ENCODE measurements at regions not wholly inside any gene's neighbourhood (a gene's known extent, or its start where the extent isn't known, plus 50 kb on each side); places are given as distances from the start of the nearest gene placed in this dataset.

DNA sequence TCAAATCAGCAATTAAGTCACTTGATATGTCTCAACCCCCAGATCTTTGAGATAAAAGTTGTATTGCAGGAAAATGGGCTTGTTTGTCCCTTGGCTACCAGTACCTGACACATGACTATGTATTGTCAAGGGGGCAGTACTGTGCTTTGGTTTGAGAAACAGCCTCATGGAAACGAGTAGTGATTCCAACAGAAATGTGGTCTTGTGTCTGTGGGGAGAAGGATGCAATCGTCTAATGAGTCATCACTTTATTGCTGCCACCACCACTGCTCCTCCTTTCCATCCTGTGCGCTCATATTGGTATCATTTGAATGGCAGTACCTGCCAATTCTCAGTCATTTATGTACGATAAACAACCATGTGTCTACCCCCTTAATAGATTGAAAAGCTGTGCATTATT lies 72.8 kb upstream of the ARHGAP5 start:
- Histone ChIP-seq H3K36me3 (no peaks in the 10 kb centered on the region), H3K4me3 (no peak overlapping the region), H3K4me1 (no peaks in the 10 kb centered on the region), H3K27me3 (no peaks in the 10 kb centered on the region), H3K27ac (no peak overlapping the region), H3K9me3 (no peaks in the 10 kb centered on the region)
- no peak for TF ChIP-seq POLR2A (IDR thresholded peaks at IDR 0.05)
- TF ChIP-seq CTCF (IDR thresholded peaks at IDR 0.05): no peak
- no peak for DNase-seq

GRCh38 chr14:32005628-32006027 lies 71.5 kb upstream of the ARHGAP5 start:
- no peaks in the 10 kb centered on the region for H3K27me3 ChIP-seq
- H3K36me3 ChIP-seq: no peaks in the 10 kb centered on the region
- no peak for DNase-seq
- H3K9me3 ChIP-seq: no peaks in the 10 kb centered on the region
- H3K4me3 ChIP-seq: no peak overlapping the region
- H3K4me1 ChIP-seq: no peaks in the 10 kb centered on the region
- no peak overlapping the region for H3K27ac ChIP-seq
- TF ChIP-seq CTCF (IDR thresholded peaks at IDR 0.05) (no peak), POLR2A (IDR thresholded peaks at IDR 0.05) (no peak)

GRCh38 chr14:32006263-32007110 lies 70.6 kb upstream of the ARHGAP5 start:
- no peak for DNase-seq
- no peaks in the 10 kb centered on the region for H3K27me3 ChIP-seq
- no peak overlapping the region for H3K27ac ChIP-seq
- H3K9me3 ChIP-seq: no peaks in the 10 kb centered on the region
- no peak for TF ChIP-seq CTCF (IDR thresholded peaks at IDR 0.05)
- TF ChIP-seq POLR2A (IDR thresholded peaks at IDR 0.05): no peak
- no peak overlapping the region for H3K4me3 ChIP-seq
- H3K36me3 ChIP-seq: no peaks in the 10 kb centered on the region
- no peaks in the 10 kb centered on the region for H3K4me1 ChIP-seq

- Histone ChIP-seq H3K27ac (no peak overlapping the region), H3K36me3 (no peaks in the 10 kb centered on the region), H3K9me3 (no peaks in the 10 kb centered on the region), H3K4me1 (no peaks in the 10 kb centered on the region), H3K27me3 (no peaks in the 10 kb centered on the region), H3K4me3 (no peak overlapping the region)
- TF ChIP-seq CTCF (IDR thresholded peaks at IDR 0.05) (no peak), POLR2A (IDR thresholded peaks at IDR 0.05) (no peak)
- no peak for DNase-seq
Observed at GRCh38 chr14:32007755-32008362, 69.2 kb upstream of the ARHGAP5 start.

GRCh38 chr14:32008602-32009193 lies 68.4 kb upstream of the ARHGAP5 start:
- H3K36me3 ChIP-seq: no peaks in the 10 kb centered on the region
- no peak overlapping the region for H3K27ac ChIP-seq
- H3K4me3 ChIP-seq: no peak overlapping the region
- no peak for DNase-seq
- no peaks in the 10 kb centered on the region for H3K27me3 ChIP-seq
- TF ChIP-seq CTCF (IDR thresholded peaks at IDR 0.05) (no peak), POLR2A (IDR thresholded peaks at IDR 0.05) (no peak)
- H3K9me3 ChIP-seq: no peaks in the 10 kb centered on the region
- H3K4me1 ChIP-seq: no peaks in the 10 kb centered on the region
